PFSK-1 (cell line): ENCODE measurements at regions not wholly inside any gene's neighbourhood (a gene's known extent, or its start where the extent isn't known, plus 50 kb on each side); places are given as distances from the start of the nearest gene placed in this dataset.

Experiments
- FOXP2 ChIP-seq: optimal IDR thresholded peaks from 2 replicates; pipeline ENCODE3; 2011; ENCODE audit warnings: borderline replicate concordance, control low read depth, inconsistent platforms; ENCODE audit not compliant: insufficient read depth; ENCODE audit errors: extremely low read length, extremely low read depth
- POLR2AphosphoS5 ChIP-seq: IDR thresholded peaks from 2 replicates; pipeline ENCODE4 v1.6.1; 2012; ENCODE audit warnings: low read depth, mild to moderate bottlenecking, control low read depth, low read length, moderate library complexity
- REST ChIP-seq, 2 experiments: IDR thresholded peaks; 2 replicates each; pipeline versions ENCODE4 v1.6.1 to v1.8.0; 2011 to 2012; ENCODE audit warnings: low read depth in 2 of 2, low read length in 2 of 2, control low read depth in 1 of 2, inconsistent platforms in 1 of 2, mild to moderate bottlenecking in 1 of 2, moderate library complexity in 1 of 2; ENCODE audit not compliant: insufficient read depth in 1 of 2
- SIN3A ChIP-seq: IDR thresholded peaks from 2 replicates; pipeline ENCODE4 v1.6.1; 2012; ENCODE audit warnings: mild to moderate bottlenecking, low read length, moderate library complexity, borderline replicate concordance; ENCODE audit not compliant: insufficient read depth
- TAF1 ChIP-seq: IDR thresholded peaks from 2 replicates; pipeline ENCODE4 v1.6.1; 2012; ENCODE audit warnings: low read length, control low read depth, borderline replicate concordance; ENCODE audit not compliant: insufficient read depth

DNA sequence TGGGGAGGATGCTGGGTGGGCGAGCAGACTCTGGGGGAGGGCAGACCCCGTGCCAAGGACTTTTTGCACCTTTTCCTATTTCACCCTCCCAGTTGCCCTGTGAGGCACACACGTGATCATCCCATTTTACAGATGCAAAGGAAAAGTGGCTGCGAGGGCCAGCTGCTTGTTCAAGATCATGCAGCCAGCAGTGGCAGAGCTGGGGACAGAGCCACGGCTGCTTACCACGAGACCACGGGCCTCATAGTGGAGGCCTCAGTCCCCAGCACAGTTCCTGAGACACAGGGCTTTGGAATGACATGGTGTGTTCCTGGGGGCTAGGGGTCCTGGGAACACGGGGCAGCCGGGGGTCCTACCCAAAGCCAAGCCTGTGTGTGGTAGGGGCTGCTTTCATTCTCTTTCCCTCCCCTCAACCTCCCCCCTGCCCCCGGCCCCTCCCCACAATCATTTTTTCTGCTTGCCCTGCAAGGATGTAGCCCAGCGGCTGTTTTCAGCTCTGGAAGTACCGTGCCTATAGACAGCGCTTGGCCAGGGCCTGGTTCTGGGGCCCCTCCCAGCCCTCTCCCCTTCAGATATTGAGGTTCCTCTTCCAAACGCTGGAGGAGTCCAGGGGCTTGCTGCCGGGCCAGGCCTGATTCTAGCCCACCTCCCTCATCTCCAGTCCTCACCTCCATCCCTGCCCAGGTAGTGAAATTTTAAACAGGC lies 58.5 kb upstream of the IER5L start:
- no peak for TF ChIP-seq POLR2AphosphoS5
- TF ChIP-seq FOXP2 = no peak
- TF ChIP-seq REST (IDR thresholded peaks at IDR 0.05; ENCODE audit: insufficient read depth in 1 of 2, low read depth in 2 of 2, low read length in 2 of 2) = no peak
- no peak for TF ChIP-seq TAF1
- no peak for TF ChIP-seq SIN3A

GRCh38 chr9:129235931-129236331 lies 57.9 kb upstream of the IER5L start:
- TF ChIP-seq FOXP2 (no peak), SIN3A (no peak), POLR2AphosphoS5 (no peak), REST (IDR thresholded peaks at IDR 0.05; ENCODE audit: insufficient read depth in 1 of 2, low read depth in 2 of 2, low read length in 2 of 2) (no peak), TAF1 (no peak)

DNA sequence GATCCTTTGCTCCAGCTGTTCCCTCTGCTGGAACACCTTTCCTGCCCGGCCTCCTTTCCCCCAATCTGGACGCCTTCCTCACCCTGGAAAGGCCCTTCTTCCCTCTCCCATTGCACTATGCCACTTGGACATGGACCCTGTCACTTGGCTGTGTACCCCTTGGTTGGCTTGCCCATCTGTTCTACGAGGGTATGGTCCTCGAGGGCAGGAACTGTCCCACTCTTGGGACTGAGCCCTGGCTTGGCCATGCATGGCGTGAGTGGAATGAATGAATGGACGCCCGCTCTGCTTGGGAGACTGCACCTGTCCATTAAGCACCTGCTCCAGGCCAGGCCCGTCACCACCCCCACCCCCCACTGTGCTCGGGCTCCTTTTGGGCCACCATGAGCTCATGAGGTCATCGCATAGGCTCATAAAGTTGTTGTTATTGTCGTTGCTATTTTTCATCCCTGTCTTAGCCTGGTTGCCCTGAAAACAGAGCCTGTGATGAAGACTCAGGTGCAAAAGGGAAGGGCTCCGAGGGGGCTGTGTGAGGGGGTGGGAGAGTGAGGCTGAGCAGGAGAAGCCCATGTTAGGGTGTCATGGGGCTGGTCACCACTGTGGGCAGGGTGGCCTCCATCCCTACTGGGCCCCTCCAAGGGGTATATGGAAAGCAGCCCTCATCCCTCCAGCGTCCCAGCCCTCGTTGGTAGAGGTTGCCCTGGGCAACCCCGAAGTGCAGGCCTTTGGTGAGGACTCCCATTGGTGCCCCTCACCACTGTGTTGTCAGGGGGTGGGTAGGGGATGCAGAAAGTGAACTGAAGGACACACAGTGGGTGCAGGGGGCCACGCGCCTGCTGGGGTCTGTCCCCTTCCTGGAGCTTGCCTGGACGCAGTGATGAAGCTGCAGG lies 57.2 kb upstream of the IER5L start:
- TF ChIP-seq POLR2AphosphoS5 (no peak), FOXP2 (no peak), REST (IDR thresholded peaks at IDR 0.05; ENCODE audit: insufficient read depth in 1 of 2, low read depth in 2 of 2, low read length in 2 of 2) (no peak)

DNA sequence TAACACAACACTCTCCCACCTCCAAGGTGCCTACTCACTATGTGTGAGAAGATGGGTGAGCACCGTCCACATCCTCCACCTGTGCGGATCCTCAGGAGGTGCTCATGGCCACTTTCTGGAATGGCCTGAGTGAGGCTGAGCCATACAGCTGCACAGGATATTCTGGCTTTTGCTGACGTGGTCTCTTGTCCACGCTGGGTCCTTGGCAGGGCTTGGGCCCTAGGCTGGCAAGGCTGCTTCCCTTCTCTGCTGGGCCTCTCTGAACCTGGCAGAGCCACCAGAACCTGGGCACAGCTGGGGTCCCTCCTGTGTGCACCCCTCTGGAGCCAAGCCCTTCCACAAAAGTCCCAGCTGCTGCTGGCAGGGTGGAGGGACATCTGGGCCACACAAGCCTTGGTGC lies 56.4 kb upstream of the IER5L start:
- TF ChIP-seq REST (IDR thresholded peaks at IDR 0.05; ENCODE audit: insufficient read depth in 1 of 2, low read depth in 2 of 2, low read length in 2 of 2) (no peak), POLR2AphosphoS5 (no peak), FOXP2 (no peak), TAF1 (no peak), SIN3A (no peak)
